Aorta (tissue), 5 donors: ENCODE measurements at regions not wholly inside any gene's neighbourhood (a gene's known extent, or its start where the extent isn't known, plus 50 kb on each side); places are given as distances from the start of the nearest gene placed in this dataset.

Source experiments
- ATAC-seq: fragments of 200-7000 bp; cut with Tn5 transposase; one replicate; pipeline ENCODE4 v1.9.1; 2022; ENCODE audit warnings: moderate library complexity; ENCODE audit not compliant: low FRiP score
- DNase-seq, 2 donors: peaks; one replicate each; pipeline ENCODE4 v3.0.0-alpha.2; 2020
- H3K27ac ChIP-seq, 2 donors: one replicate each; pipeline ENCODE4 v1.5.1; 2013; ENCODE audit warnings: low read length in 2 of 2, mild to moderate bottlenecking in 2 of 2, moderate library complexity in 2 of 2, control low read depth in 1 of 2, inconsistent platforms in 1 of 2, low read depth in 1 of 2
- H3K27me3 ChIP-seq, 2 donors: one replicate each; pipeline ENCODE4 v1.6.1; 2013; ENCODE audit warnings: control low read depth in 1 of 2, low read length in 1 of 2, mild to moderate bottlenecking in 1 of 2, moderate library complexity in 1 of 2; ENCODE audit not compliant: insufficient read depth in 2 of 2, control insufficient read depth in 1 of 2
- H3K36me3 ChIP-seq, 2 donors: one replicate each; pipeline ENCODE4 v1.6.1; 2013; ENCODE audit warnings: control low read depth in 1 of 2, low read length in 1 of 2, mild to moderate bottlenecking in 1 of 2; ENCODE audit not compliant: insufficient read depth in 2 of 2, control insufficient read depth in 1 of 2
- H3K4me1 ChIP-seq, 2 donors: one replicate each; pipeline ENCODE4 v1.6.1; 2013; ENCODE audit warnings: low read length in 2 of 2, control low read depth in 1 of 2, mild to moderate bottlenecking in 1 of 2, moderate library complexity in 1 of 2; ENCODE audit not compliant: insufficient read depth in 2 of 2, control insufficient read depth in 1 of 2
- H3K4me3 ChIP-seq, 2 donors: one replicate each; pipeline ENCODE4 v1.5.1; 2013; ENCODE audit warnings: low read length in 2 of 2, control low read depth in 1 of 2, mild to moderate bottlenecking in 1 of 2
- H3K9me3 ChIP-seq: one replicate; pipeline ENCODE4 v1.6.1; 2013; ENCODE audit warnings: mild to moderate bottlenecking, low read length; ENCODE audit not compliant: control insufficient read depth
- WGBS, 2 donors: extraction: QIAGEN DNeasy Blood & Tissue Kit; methylation state at CpG; one replicate each; pipeline ENCODE4 v1.1.7; 2013; 5-methylcytosine and 5-hydroxymethylcytosine counted together
- intact Hi-C, 2 donors: fragments of 100-400 bp; cut with DNase I; formaldehyde crosslinking; loops; one replicate each; pipeline versions ENCODE4 v1.14.2 to v1.15.0; 2022
- donor health status: healthy with polysubstance abuse.
- donor health status: Bipolar disorder and iron deficiency.
- donor health status: DM: no; HTN: no; CAD: no.
- donor health status: DM: no; HTN: no; CAD: no.
- donor health status: DM: yes; HTN: yes; CAD: no.

GRCh38 chr10:58140691-58141347 is 126.9 kb downstream of the IPMK start:
- H3K4me1 ChIP-seq = no peaks in the 10 kb centered on the region
- WGBS, 2 donors = 66 to 74% methylated on average over 5 of the region's 5 CpGs
- DNase-seq (no peak), ATAC-seq (no peak)
- intact Hi-C loops = no loop called here
- H3K36me3 ChIP-seq = no peaks in the 10 kb centered on the region
- H3K9me3 ChIP-seq = peaks cover 4% of the 10 kb centered on the region
- no peak overlapping the region for H3K27ac ChIP-seq
- no peak overlapping the region for H3K4me3 ChIP-seq
- peaks cover 0 to 2% of the 10 kb centered on the region in 2 donors for H3K27me3 ChIP-seq

DNA sequence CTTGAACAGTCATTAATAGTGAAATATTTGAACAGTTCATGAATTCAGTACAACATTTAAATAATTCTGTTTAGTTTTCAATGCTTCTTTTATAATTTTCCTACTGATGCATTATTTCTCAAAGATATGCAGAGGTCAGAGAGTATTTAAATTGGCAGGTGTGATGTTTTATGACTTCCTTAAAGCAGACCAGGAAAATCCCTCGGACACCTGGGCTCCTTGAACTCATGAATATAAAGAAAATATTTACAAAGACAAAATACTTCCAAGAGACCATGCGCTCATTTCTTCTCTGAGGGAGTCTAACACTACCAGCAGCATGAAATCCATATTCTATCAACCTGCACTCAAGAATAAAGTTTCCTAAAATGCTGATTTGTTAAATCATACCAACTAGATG is 127.6 kb downstream of the IPMK start:
- Histone ChIP-seq H3K36me3 (no peaks in the 10 kb centered on the region), H3K4me1 (no peaks in the 10 kb centered on the region), H3K4me3 (no peak overlapping the region), H3K9me3 (peaks cover 4% of the 10 kb centered on the region), H3K27me3 (peaks cover 0 to 2% of the 10 kb centered on the region in 2 donors), H3K27ac (no peak overlapping the region)
- no peak for DNase-seq
- no peak for ATAC-seq
- intact Hi-C loops = no loop called here
- WGBS, 2 donors = 65 to 74% methylated on average over 2 of the region's 2 CpGs

- no peak overlapping the region for H3K27ac ChIP-seq
- no peak for ATAC-seq
- no peak overlapping the region for H3K4me3 ChIP-seq
- H3K27me3 ChIP-seq = no peaks in the 10 kb centered on the region
- intact Hi-C loops = no loop called here
- no peak for DNase-seq
- no peaks in the 10 kb centered on the region for H3K36me3 ChIP-seq
- 58 to 65% methylated on average over 5 of the region's 5 CpGs for WGBS, 2 donors
- H3K9me3 ChIP-seq = peaks cover 1% of the 10 kb centered on the region
- H3K4me1 ChIP-seq = no peaks in the 10 kb centered on the region
These were observed 129.9 kb downstream of the IPMK start for GRCh38 chr10:58137813-58138212.

DNA sequence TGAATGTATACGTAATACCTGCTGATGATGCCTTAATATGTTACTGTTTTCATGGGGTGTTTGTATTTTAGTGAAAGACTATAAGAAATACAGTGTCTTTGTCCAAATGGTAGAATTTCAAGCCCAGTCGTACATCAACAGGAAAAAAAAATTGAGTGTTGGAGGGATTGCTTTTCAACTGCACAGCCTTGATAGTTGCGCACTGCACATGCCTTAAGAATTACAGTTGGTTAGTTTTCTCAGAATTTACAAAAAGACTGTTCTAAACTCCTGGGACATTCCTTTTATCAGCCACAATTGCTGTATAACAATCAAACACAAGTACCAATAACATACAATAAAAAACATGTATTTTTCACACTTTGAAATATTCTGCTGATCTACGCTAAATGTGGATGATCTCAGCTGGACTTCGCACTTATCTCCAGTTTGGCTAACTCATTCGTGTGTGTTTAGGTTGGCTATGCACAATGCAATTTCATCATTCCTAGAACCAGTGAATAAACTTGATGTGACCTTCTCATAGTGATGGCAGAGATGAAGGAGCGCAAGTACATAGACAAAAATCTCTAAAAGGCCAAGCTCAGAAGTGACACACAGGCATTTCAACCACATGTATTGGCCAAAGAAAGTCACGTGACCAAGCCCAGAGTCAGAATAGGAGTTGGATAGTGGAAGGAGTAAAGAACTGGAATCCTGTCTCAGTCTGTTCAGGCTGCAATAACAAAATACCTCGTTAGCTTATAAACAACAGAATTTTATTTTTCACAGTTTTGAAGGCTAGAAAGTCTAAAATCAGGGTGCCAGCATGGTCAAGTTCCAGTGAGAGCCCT is 152.3 kb downstream of the IPMK start:
- intact Hi-C loops = no loop called here
- H3K27ac ChIP-seq = no peak overlapping the region
- no peak overlapping the region for H3K4me3 ChIP-seq
- WGBS, 2 donors = 52 to 57% methylated on average over 9 of the region's 9 CpGs
- no peaks in the 10 kb centered on the region for H3K4me1 ChIP-seq
- no peaks in the 10 kb centered on the region for H3K36me3 ChIP-seq
- DNase-seq = no peak
- H3K9me3 ChIP-seq = no peaks in the 10 kb centered on the region
- ATAC-seq = peak; percentile 69
- no peaks in the 10 kb centered on the region for H3K27me3 ChIP-seq

- no peaks in the 10 kb centered on the region for H3K27me3 ChIP-seq
- H3K4me1 ChIP-seq = no peaks in the 10 kb centered on the region
- no peak overlapping the region for H3K27ac ChIP-seq
- H3K9me3 ChIP-seq = no peaks in the 10 kb centered on the region
- no peak overlapping the region for H3K4me3 ChIP-seq
- 43 to 49% methylated on average over 3 of the region's 3 CpGs for WGBS, 2 donors
- DNase-seq (no peak), ATAC-seq (no peak)
- H3K36me3 ChIP-seq = no peaks in the 10 kb centered on the region
- intact Hi-C loops = no loop called here
These were observed 158.0 kb downstream of the IPMK start for GRCh38 chr10:58109731-58110130.

GRCh38 chr10:58107506-58107905 is 160.2 kb downstream of the IPMK start:
- ATAC-seq = no peak
- Histone ChIP-seq H3K27ac (no peak overlapping the region), H3K27me3 (no peaks in the 10 kb centered on the region), H3K9me3 (no peaks in the 10 kb centered on the region), H3K4me3 (no peak overlapping the region), H3K36me3 (no peaks in the 10 kb centered on the region), H3K4me1 (no peaks in the 10 kb centered on the region)
- intact Hi-C loops = no loop called here
- 93 to 94% methylated on average over 2 of the region's 2 CpGs for WGBS, 2 donors
- DNase-seq = no peak

DNA sequence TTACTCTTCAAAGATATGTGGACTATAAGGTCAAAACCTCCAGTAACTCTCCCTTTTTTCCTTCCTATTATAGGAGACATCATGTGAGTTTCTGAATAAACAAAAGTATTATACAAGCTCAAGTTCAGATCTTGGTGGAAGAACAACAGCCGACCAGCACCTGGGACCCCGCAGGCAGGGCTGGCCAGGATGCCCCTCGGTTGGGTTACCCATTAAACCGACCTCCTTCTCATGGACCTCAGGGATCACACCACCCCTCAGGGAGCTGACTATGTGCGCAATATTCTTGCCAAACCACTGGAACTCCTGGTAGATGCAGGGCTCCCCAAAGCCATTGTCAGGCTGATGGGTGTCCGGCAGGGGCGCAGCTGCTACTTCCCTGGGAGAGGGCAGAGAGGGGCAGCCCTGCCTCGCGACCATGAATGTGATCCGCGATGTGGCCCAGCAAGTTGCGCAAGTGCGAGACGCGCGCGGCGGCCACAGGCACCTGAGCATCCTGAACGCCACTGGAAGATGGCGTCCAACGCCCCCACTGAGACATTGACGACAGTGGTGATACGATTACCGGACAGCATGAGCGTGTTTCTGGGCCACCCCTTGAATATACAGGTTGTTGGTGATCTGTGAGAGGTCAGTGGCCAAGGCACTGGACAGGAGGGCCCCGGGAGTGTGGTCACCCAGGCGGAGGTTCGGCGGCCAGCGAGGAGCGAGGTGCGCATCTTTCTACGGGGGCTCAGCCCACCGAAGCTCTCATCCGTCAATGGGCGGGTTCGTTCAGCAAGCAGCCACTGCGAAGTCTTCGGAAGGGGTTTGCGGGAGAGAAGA is 161.3 kb downstream of the IPMK start:
- H3K4me1 ChIP-seq = no peaks in the 10 kb centered on the region
- H3K9me3 ChIP-seq = no peaks in the 10 kb centered on the region
- H3K4me3 ChIP-seq = no peak overlapping the region
- no peak for DNase-seq
- intact Hi-C loops = no loop called here
- H3K27me3 ChIP-seq = no peaks in the 10 kb centered on the region
- ATAC-seq = no peak
- no peaks in the 10 kb centered on the region for H3K36me3 ChIP-seq
- no peak overlapping the region for H3K27ac ChIP-seq
- 97 to 98% methylated on average over 40 of the region's 40 CpGs for WGBS, 2 donors

DNA sequence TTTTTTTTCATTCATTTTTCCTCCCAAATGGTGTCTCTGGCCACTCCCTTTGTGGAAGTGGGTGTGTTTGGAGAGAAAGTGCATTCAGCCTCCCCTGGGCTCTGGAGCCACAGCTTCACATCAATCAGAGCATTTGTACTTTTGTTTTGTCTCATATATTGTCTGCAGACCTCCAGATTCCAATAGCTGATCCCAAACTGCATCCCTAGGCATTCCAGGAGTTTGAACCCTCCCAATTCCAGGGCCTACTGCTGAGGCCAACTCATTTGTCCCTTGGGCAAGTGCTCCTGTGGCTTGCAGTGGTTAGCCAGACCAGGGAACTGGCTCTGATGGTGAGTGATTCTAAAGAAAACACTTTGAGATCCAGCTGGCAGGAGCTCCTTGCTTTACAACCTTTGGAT is 163.3 kb downstream of the IPMK start:
- Histone ChIP-seq H3K27ac (no peak overlapping the region), H3K9me3 (no peaks in the 10 kb centered on the region), H3K4me1 (no peaks in the 10 kb centered on the region), H3K4me3 (no peak overlapping the region), H3K27me3 (no peaks in the 10 kb centered on the region), H3K36me3 (no peaks in the 10 kb centered on the region)
- intact Hi-C loops = no loop called here
- ATAC-seq = no peak
- DNase-seq = peak in 1 of 2 donors; percentile 47
